CD4-positive, alpha-beta T cell treated with Interleukin-21 for 1 hour (primary cell): ENCODE measurements at regions not wholly inside any gene's neighbourhood (a gene's known extent, or its start where the extent isn't known, plus 50 kb on each side); places are given as distances from the start of the nearest gene placed in this dataset.
"Not testable (repeated sequence)": the region's sequence is repeated elsewhere in the genome, so short reads cannot be mapped to it uniquely, and the experiment has no call there.

Experiments
- DNase-seq: peaks from one replicate; pipeline ENCODE4 v3.0.0-alpha.2; 2020

GRCh38 chr1:65064981-65065380, 83.0 kb upstream of the AK4 start:
- DNase-seq, result no peak

- DNase-seq, result no peak
These were observed 82.2 kb upstream of the AK4 start for GRCh38 chr1:65065524-65066418.

DNA sequence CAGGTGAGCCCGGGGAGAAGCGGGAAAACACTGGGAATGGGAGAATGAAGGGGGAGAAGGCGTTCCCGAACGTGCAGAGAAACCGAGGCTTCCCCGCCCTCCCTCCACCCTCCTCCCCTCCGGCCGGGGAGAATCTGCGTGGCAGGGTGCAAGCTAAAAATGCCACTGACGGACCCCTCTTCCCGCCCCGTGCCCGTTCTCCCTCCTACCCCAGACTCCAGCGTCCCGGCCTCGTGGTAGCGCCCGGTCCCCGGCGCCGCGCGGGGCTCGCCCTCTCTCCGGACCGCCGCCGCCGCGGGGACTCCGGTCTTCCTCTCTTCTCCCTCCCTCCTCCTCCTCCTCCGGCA, 81.6 kb upstream of the AK4 start:
- no peak for DNase-seq

DNA sequence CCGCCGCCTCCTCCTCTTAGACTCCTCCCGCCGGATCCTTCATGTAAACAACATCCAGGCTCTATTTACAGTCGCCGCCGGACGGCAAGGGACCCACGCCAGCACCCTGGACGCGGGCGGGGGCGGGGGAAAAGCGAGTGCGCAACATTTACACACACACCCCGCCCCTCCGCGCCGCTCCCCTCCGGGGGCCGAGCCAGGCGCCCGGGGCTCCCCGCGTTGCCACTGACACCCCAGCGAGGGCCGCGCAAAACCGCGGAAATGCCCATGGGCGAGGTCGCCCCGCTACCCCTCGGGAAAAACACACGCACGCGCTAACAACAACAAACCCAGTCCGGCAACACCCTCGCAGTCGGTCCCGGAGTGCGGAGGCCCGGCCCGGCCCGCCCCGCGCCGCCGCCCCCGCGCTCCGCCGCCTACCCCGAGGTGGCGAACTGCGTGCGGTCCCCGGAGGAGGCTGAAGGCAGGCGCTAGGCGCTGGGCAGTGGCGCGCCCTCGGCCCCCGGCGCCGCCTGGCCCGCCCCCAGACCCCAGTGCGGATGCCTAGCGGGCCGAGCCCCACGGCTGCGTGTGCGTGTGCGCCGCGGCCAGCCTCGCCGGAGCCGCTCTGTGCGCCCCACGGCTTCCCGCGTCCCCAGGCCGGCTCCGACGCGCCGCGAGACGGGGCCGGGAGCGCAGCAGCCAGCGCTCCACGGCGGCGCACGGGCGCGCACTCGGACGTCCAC, 81.1 kb upstream of the AK4 start:
- DNase-seq, result peak; percentile 88

DNA sequence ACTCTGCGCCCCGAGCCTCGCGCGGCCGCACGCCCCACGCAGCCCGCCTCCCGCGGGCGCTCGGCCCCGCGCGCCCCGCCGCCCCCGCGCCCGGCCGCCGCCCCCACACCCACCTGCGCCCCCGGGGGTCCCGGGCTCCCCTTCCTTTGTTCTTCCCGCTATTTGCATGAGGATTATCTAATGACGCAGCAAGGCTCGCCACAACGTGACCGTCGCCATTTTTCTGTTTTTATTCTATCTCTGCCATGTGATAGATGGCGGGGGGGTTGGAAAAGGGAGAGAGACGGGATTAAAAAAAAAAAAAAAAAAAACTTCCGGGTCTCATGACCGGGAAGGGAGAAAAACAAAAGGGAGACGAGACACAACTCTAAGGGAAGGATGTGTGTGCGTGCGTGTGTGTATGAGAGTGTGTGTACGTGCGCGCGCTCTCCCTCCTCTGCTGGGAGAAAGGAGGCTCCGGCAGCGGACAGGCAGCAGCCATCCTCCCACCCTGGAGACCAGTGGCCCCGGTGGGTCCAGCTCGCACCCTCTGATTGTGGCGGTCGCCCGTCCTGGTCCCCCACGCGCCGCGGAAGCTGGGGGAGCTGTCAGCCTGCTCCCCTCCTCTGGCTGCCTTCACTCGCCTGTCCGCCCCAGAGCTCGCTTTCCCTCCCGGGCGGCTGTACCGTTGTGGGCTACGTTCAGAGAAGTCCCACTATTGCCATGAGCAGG, 80.4 kb upstream of the AK4 start:
- DNase-seq, result peak; percentile 74

DNA sequence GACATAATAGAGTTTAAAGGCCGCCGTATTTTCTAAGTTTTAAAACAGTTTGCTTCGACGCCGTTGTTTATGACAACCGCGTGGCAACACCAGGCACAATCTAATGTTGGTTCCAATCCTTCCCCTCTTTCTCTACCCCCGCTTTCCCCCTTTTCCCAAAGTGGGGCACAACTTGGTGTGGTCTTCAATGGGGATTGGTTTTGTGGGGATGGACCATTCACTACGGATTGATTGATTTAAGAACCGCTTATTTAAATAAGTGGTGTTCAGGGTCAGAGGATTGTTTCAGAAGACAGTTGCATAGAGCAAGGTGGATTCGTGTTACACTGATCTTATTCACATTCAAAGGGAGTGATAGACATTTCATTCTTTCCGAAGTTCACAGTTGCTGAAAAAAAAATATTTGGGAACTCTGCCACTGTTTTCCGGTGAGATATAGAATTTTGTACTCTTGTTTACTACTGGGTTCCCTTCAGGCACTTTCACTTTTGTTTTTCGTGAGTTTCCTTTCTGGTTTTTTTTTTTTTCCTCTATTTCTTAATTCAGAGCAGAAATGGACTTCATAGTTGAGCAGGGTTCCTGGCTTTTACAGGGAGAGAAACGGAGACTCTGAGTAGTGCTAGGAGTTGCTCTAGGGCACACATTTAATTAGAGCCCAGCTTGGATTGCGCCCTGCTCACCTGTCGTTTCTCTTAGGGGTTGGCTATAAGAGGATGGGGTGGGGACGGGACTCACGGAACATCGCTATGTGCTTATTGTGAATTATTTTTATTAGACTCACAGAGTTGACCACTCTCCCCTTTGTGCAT, 79.6 kb upstream of the AK4 start:
- DNase-seq, result peak; percentile 49

GRCh38 chr1:65069011-65069565, 78.9 kb upstream of the AK4 start:
- DNase-seq, result peak; percentile 37

- DNase-seq, result no peak
These were observed 75.2 kb upstream of the AK4 start for GRCh38 chr1:65072845-65073244.

DNA sequence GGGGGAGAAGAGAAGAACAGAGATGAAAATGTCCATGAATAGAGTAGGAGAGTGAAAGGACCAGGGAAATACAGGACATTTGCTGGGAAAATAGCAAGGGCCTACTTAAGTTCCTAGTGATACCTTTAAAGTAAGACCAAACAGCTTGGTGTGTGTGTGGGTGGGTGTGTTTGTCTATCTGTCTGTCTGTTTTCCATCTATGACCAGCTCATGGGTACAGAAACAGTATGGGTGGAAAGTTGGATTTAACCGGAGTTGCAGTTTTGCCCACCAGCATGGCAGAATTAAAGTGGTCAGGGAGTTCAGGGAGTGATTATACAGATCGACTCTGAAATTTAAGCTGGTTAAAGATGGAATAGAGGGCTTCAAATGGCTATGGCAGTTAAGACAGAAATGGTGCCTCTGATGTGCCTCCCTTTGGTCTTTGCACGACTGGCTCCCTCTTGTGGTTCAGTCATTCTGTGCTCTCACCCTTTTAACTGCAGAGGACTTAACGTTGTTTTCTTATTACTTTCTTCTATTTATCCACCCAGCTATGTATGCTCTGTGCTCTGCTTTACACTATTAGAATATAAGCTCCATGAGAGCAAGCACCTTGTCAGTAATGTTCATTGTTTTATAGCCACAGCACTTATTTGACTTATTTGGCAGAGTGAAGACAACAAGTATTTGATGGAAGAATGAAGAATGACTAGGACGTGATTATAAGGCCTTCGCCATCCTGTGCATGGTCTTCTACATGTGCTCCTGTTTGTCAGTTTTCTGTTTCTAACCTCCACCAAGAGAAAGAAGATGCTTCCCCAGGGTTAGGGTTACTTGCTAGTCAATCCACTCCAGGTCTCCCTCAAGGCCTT, 72.7 kb upstream of the AK4 start:
- peak; percentile 84 for DNase-seq

GRCh38 chr1:65077369-65077768, 70.6 kb upstream of the AK4 start:
- DNase-seq, result no peak

DNA sequence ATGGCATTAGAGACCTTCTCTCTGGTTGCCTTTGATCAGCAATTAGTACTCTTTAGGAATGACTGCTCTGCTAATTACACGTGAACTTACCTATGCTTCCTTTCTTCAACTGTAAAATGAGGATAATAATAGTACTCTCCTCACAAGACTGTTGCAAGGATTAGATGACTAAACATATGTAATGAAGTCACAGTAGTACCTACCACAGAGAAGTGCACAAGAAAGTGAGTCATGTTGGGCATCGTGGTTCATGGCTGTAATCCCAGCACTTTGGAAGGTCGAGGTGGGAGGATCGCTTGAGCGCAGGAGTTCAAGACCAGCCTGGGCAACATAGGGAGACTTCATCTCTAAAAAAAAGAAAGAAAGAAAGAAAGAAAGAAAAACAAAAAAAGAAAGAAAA, 68.1 kb upstream of the AK4 start:
- no peak for DNase-seq

DNA sequence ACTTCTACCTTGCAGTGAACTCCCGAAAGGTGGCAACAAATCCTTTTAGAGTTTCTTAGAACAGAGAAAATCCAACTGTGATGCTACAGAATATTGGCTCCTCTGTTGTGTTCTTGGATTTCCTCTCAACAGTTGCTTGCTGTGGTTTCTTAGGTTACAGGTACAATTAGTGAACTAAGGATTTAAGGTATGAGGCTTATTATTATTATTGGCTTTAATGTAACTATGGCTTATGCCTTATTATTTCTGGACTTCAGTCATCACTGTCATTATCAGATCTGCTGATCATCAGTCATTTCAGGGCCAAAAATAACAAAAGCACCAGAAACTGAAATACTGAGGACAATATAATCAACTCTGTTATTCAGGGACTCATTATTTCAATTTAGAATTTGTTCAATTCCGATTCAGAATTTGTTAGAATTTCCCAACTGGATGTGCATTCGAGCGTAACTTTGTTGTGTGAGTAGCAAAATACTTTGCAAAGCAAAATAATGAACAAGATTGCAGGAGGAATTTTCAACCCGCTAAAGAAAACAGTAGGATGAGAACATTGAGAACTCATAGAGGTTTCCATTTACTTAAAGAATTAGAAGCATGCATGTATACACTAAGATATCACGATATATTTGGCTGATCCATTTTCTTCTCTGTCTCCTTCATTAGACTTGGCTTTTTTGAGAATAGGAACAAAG, 65.5 kb upstream of the AK4 start:
- DNase-seq, result no peak

DNA sequence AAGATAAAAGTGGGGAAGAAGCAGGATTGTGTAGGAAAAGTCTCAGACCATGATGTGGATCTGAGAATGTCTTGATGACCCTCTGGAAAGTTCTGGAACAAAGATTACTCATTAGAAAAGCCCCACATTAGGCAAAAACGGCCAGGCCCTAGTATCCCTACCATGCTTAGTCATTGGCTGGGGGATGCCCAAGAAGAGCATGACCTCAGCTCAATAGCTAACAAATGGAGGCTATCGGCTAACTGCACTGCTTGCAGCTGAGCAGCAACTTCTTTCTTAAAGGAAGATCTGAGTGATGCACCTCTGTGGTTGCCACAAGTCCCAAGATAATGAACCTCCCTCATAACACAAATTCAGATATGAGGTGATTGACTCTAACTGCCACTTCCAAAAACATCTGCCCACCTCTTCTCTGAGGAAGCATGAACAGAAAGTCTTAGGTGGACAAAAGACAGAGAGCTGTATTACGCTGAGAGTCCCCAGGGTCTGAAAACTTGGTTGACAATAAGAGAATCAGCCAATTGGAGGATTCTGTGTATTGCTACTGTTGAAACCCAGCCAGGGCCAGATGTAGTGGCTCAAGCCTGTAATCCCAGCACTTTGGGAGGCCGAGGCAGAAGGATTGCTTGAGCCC, 64.6 kb upstream of the AK4 start:
- DNase-seq, result no peak

DNA sequence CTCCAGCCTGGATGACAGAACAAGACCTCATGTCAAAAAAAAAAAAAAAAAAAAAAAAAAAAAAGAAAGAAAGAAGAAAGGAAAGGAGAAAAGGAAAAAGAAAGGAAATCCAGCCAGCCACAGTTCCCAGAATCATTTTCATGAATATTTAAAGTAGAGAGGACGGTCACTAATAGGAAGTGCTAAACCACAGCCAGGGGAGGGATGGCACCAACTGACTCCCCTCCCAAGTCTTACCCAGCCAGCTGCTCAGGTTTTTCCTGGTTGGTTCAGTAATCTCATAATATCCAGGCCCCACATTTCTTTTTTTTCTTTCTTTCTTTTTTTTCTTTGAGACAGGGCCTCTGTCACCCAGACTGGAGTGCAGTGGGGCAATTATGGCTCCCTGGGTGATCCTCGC, 63.9 kb upstream of the AK4 start:
- DNase-seq, result no peak

GRCh38 chr1:65087519-65087918, 60.5 kb upstream of the AK4 start:
- DNase-seq, result not testable (repeated sequence)

DNA sequence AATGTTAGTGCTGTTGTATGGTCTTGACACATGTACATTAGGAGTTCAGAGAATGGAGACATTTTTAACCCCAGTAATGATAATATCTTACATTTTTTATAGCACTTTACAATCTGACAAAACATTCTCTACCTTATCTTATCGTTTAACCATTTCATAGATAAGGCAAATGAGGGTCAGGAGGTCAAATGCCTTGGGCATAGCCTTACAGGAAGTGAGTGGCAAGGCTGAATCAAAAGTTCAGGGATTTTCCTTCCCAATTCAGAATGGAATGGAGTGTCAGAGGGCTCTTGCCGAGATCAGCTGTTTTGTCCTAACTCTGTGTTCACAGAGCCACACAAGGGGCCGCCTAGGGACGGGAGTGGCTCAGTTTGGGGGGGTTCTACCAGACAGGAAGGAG, 57.6 kb upstream of the AK4 start:
- DNase-seq, result no peak

DNA sequence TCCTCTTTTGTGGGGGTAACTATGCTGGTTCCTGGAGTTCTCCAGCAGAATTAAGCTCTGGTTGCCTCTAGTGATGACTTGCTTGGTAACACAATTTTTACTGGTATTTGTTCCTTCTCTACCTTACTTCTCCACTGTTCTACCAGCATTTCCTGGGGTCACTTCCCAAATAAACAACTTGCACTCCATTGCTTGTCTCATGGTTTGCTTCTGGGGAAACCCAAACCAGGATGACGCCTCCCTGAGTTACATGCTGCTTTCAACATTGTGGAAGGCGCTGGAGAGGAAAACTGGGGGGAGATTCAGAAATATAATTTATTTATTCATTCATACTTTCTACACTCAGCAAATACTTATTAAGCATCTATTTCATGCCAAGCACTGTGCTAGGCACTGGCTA, 55.3 kb upstream of the AK4 start:
- DNase-seq, result no peak

DNA sequence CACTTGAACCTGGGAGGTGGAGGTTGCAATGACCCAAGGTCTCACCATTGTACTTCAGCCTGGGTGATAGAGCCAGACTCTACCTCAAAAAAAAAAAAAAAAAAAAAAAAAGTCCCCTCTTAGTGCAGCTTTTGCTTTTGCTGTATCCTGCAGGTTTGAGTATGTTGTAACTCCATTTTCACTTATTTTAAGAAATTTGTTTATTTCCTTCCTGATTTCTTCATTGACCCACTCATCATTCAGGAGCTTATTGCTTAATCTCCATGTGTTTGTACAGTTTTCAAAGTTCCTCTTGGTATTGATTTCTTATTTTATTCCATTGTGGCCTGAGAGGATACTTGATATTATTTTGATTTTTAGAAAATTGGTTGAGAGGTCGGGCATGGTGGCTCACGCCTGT, 50.9 kb upstream of the AK4 start:
- no peak for DNase-seq
